HEK293 (cell line): ENCODE measurements at regions not wholly inside any gene's neighbourhood (a gene's known extent, or its start where the extent isn't known, plus 50 kb on each side); places are given as distances from the start of the nearest gene placed in this dataset.

ENCODE experiments used
- CTCF ChIA-PET: fragments of 350-600 bp; formaldehyde crosslinking; extraction: SDS; loops from one replicate; lab custom pipeline; 2021; ENCODE audit warnings: antibody characterized with exemption; lab: Yijun Ruan, JAX
- POLR2A ChIA-PET: fragments of 300-600 bp; formaldehyde crosslinking; extraction: SDS; loops from one replicate; lab custom pipeline; 2020; ENCODE audit warnings: antibody characterized with exemption, inconsistent platforms; lab: Yijun Ruan, JAX
- H3K27ac ChIP-seq: fragments of 200-500 bp; sonication (Bioruptor generic); 2 replicates; pipeline ENCODE4 v1.5.1; 2014; ENCODE audit warnings: low read depth, low read length, control low read depth, inconsistent platforms; ENCODE audit errors: extremely low read depth
- H3K36me3 ChIP-seq, 2 experiments: fragments of 200-500 bp in 1 of 2; sonication (Bioruptor generic) in 1 of 2; 1 replicate in 1 of 2; 2 replicates in 1 of 2; pipeline ENCODE4 v1.5.1; 2014 to 2017; ENCODE audit warnings: inconsistent platforms in 2 of 2, low read length in 2 of 2; ENCODE audit not compliant: control insufficient read depth in 2 of 2, insufficient read depth in 1 of 2
- H3K4me1 ChIP-seq: fragments of 200-500 bp; sonication (Bioruptor generic); 2 replicates; pipeline ENCODE4 v1.5.1; 2014; ENCODE audit warnings: mild to moderate bottlenecking, low read length, inconsistent platforms; ENCODE audit not compliant: control insufficient read depth, insufficient read depth
- H3K4me3 ChIP-seq: 2 replicates; pipeline ENCODE4 v1.5.1; 2011; ENCODE audit warnings: low read depth, mild to moderate bottlenecking, control low read depth, low read length, moderate library complexity
- H3K9me3 ChIP-seq: fragments of 200-500 bp; sonication (Bioruptor generic); 2 replicates; pipeline ENCODE4 v1.5.1; 2014; ENCODE audit warnings: low read depth, low read length, inconsistent platforms; ENCODE audit not compliant: control insufficient read depth, insufficient read depth
- AEBP2 ChIP-seq: fragments of 450-650 bp; formaldehyde crosslinking; IDR thresholded peaks from 2 replicates; pipeline ENCODE4 v1.5.1; 2016; ENCODE audit warnings: missing biosample characterization, missing genetic modification characterization, borderline replicate concordance
- BCL11B ChIP-seq: fragments of 450-650 bp; formaldehyde crosslinking; IDR thresholded peaks from 2 replicates; pipeline ENCODE4 v1.5.1; 2016; ENCODE audit warnings: low read depth, missing biosample characterization, missing genetic modification characterization
- GFI1B ChIP-seq: fragments of 450-650 bp; formaldehyde crosslinking; IDR thresholded peaks from 2 replicates; pipeline ENCODE4 v1.5.1; 2016; ENCODE audit warnings: missing biosample characterization, missing genetic modification characterization
- MEIS1 ChIP-seq: sonication (generic); formaldehyde crosslinking; IDR thresholded peaks from 2 replicates; pipeline ENCODE4 v1.8.1; 2022; ENCODE audit warnings: missing genetic modification reagents, mild to moderate bottlenecking, borderline replicate concordance
- OVOL3 ChIP-seq: fragments of 450-650 bp; formaldehyde crosslinking; IDR thresholded peaks from 2 replicates; pipeline ENCODE4 v1.5.1; 2016; ENCODE audit warnings: missing biosample characterization, missing genetic modification characterization
- RBAK ChIP-seq: fragments of 450-650 bp; formaldehyde crosslinking; IDR thresholded peaks from 2 replicates; pipeline ENCODE4 v1.5.1; 2016; ENCODE audit warnings: missing biosample characterization, missing genetic modification characterization
- SCRT2 ChIP-seq: fragments of 450-650 bp; formaldehyde crosslinking; IDR thresholded peaks from 2 replicates; pipeline ENCODE4 v1.5.1; 2016; ENCODE audit warnings: missing biosample characterization, missing genetic modification characterization
- ZNF10 ChIP-seq: fragments of 450-650 bp; formaldehyde crosslinking; IDR thresholded peaks from 2 replicates; pipeline ENCODE4 v1.5.1; 2017; ENCODE audit warnings: missing biosample characterization, missing genetic modification characterization
- ZNF132 ChIP-seq: fragments of 450-650 bp; formaldehyde crosslinking; IDR thresholded peaks from 2 replicates; pipeline ENCODE4 v1.5.1; 2017; ENCODE audit warnings: missing biosample characterization, missing genetic modification characterization, borderline replicate concordance
- ZNF16 ChIP-seq: fragments of 450-650 bp; formaldehyde crosslinking; IDR thresholded peaks from 2 replicates; pipeline ENCODE4 v1.5.1; 2016; ENCODE audit warnings: low read depth, missing biosample characterization, missing genetic modification characterization
- ZNF214 ChIP-seq: fragments of 450-650 bp; formaldehyde crosslinking; IDR thresholded peaks from 2 replicates; pipeline ENCODE4 v1.5.1; 2017; ENCODE audit warnings: missing biosample characterization, mild to moderate bottlenecking, missing genetic modification characterization, borderline replicate concordance
- ZNF24 ChIP-seq: fragments of 450-650 bp; formaldehyde crosslinking; IDR thresholded peaks from 2 replicates; pipeline ENCODE4 v1.5.1; 2016; ENCODE audit warnings: missing biosample characterization, missing genetic modification characterization
- ZNF26 ChIP-seq: fragments of 450-650 bp; formaldehyde crosslinking; IDR thresholded peaks from 2 replicates; pipeline ENCODE4 v1.5.1; 2016; ENCODE audit warnings: missing biosample characterization, missing genetic modification characterization
- ZNF311 ChIP-seq: fragments of 450-650 bp; formaldehyde crosslinking; IDR thresholded peaks from 2 replicates; pipeline ENCODE4 v1.5.1; 2017; ENCODE audit warnings: missing biosample characterization, missing genetic modification characterization, borderline replicate concordance
- ZNF530 ChIP-seq: fragments of 450-650 bp; formaldehyde crosslinking; IDR thresholded peaks from 2 replicates; pipeline ENCODE4 v1.5.1; 2016; ENCODE audit warnings: low read depth, missing biosample characterization, missing genetic modification characterization
- ZNF596 ChIP-seq: fragments of 450-650 bp; IDR thresholded peaks from 2 replicates; pipeline ENCODE4 v1.5.0; 2018; ENCODE audit warnings: missing biosample characterization, mild to moderate bottlenecking, missing genetic modification characterization, moderate library complexity
- ZNF629 ChIP-seq: fragments of 450-650 bp; formaldehyde crosslinking; IDR thresholded peaks from 2 replicates; pipeline ENCODE4 v1.5.1; 2017; ENCODE audit warnings: missing biosample characterization, missing genetic modification characterization
- ZNF654 ChIP-seq: fragments of 450-650 bp; formaldehyde crosslinking; IDR thresholded peaks from 2 replicates; pipeline ENCODE4 v1.5.1; 2016; ENCODE audit warnings: low read depth, missing biosample characterization, missing genetic modification characterization
- ZNF777 ChIP-seq: fragments of 450-650 bp; formaldehyde crosslinking; IDR thresholded peaks from 2 replicates; pipeline ENCODE4 v1.5.1; 2017; ENCODE audit warnings: missing biosample characterization, missing genetic modification characterization, borderline replicate concordance

- CTCF ChIA-PET = interaction anchor here (0.8 kb wide), 1 partner anchor 11 kb away, joined by 5 read pairs; no protein-coding TSS in a partner anchor
- no peaks in the 10 kb centered on the region for H3K36me3 ChIP-seq
- H3K4me3 ChIP-seq = no peak overlapping the region
- H3K27ac ChIP-seq = no peak overlapping the region
- H3K4me1 ChIP-seq = no peaks in the 10 kb centered on the region
- TF ChIP-seq AEBP2 (no peak), OVOL3 (tag by site-specific recombination) (no peak), RBAK (no peak), ZNF132 (no peak), ZNF654 (no peak), ZNF596 (tag by site-specific recombination) (no peak)
- POLR2A ChIA-PET = no interaction called here
- H3K9me3 ChIP-seq = no peaks in the 10 kb centered on the region
Measured at GRCh38 chr2:41709702-41710599, 337.9 kb upstream of the PKDCC start.

GRCh38 chr2:41710944-41711343 is 336.9 kb upstream of the PKDCC start:
- TF ChIP-seq ZNF214 (tag by site-specific recombination) (no peak), ZNF16 (tag by site-specific recombination) (no peak), SCRT2 (tag by site-specific recombination) (no peak), ZNF26 (tag by site-specific recombination) (no peak), ZNF24 (tag by site-specific recombination) (no peak), ZNF311 (tag by site-specific recombination) (no peak)
- CTCF ChIA-PET = no interaction called here
- no peaks in the 10 kb centered on the region for H3K9me3 ChIP-seq
- no peak overlapping the region for H3K27ac ChIP-seq
- H3K4me1 ChIP-seq = no peaks in the 10 kb centered on the region
- POLR2A ChIA-PET = no interaction called here
- no peak overlapping the region for H3K4me3 ChIP-seq
- no peaks in the 10 kb centered on the region for H3K36me3 ChIP-seq

- Histone ChIP-seq H3K36me3 (no peaks in the 10 kb centered on the region), H3K9me3 (no peaks in the 10 kb centered on the region), H3K4me3 (no peak overlapping the region), H3K27ac (no peak overlapping the region), H3K4me1 (no peaks in the 10 kb centered on the region)
- ChIA-PET CTCF (interaction anchor here (0.8 kb wide), 1 partner anchor 297 kb away, joined by 3 read pairs; no protein-coding TSS in a partner anchor), POLR2A (no interaction called here)
- no peak for TF ChIP-seq ZNF777 (tag by site-specific recombination)
- TF ChIP-seq ZNF10 (tag by site-specific recombination) = no peak
- TF ChIP-seq ZNF530 (tag by site-specific recombination) = no peak
- TF ChIP-seq MEIS1 = no peak
- no peak for TF ChIP-seq BCL11B (tag by site-specific recombination)
- no peak for TF ChIP-seq ZNF629 (tag by site-specific recombination)
- TF ChIP-seq GFI1B = no peak
Measured at GRCh38 chr2:41711736-41712135, 336.1 kb upstream of the PKDCC start.
